ENCODE measurements at regions not wholly inside any gene's neighbourhood (a gene's known extent, or its start where the extent isn't known, plus 50 kb on each side); places are given as distances from the start of the nearest gene placed in this dataset.

GRCh38 chr13:73273745-73274144 lies 214.9 kb downstream of the KLF5 start:
- H3K79me2 ChIP-seq (ENCODE audit: insufficient read depth, low read depth): no peaks in the 10 kb centered on the region
- no peak for TF ChIP-seq CTCF (conservative IDR thresholded peaks at IDR 0.05; ENCODE audit: low read depth, low read length)
- H3K36me3 ChIP-seq (ENCODE audit: insufficient read depth): no peaks in the 10 kb centered on the region
- no peak overlapping the region for H3K4me2 ChIP-seq
- H3K4me1 ChIP-seq (ENCODE audit: low read depth, poor library complexity, severe bottlenecking): peaks cover 21% of the 10 kb centered on the region
- H3K4me3 ChIP-seq (IDR thresholded peaks at IDR 0.05; ENCODE audit: insufficient read depth, low read depth, low read length): no peak overlapping the region
- H3K27me3 ChIP-seq (ENCODE audit: insufficient read depth, low read depth): no peaks in the 10 kb centered on the region
- H3K9ac ChIP-seq: no peak overlapping the region
- H2AFZ ChIP-seq (ENCODE audit: low read depth): no peak overlapping the region
- H3K27ac ChIP-seq: no peak overlapping the region
- H4K20me1 ChIP-seq (ENCODE audit: insufficient read depth): no peaks in the 10 kb centered on the region

GRCh38 chr13:73273276-73273675 lies 214.5 kb downstream of the KLF5 start:
- no peaks in the 10 kb centered on the region for H3K79me2 ChIP-seq (ENCODE audit: insufficient read depth, low read depth)
- no peaks in the 10 kb centered on the region for H4K20me1 ChIP-seq (ENCODE audit: insufficient read depth)
- no peak for TF ChIP-seq CTCF (conservative IDR thresholded peaks at IDR 0.05; ENCODE audit: low read depth, low read length)
- H3K27ac ChIP-seq: no peak overlapping the region
- H3K9ac ChIP-seq: no peak overlapping the region
- no peaks in the 10 kb centered on the region for H3K36me3 ChIP-seq (ENCODE audit: insufficient read depth)
- no peak overlapping the region for H3K4me3 ChIP-seq (IDR thresholded peaks at IDR 0.05; ENCODE audit: insufficient read depth, low read depth, low read length)
- no peak overlapping the region for H2AFZ ChIP-seq (ENCODE audit: low read depth)
- H3K27me3 ChIP-seq (ENCODE audit: insufficient read depth, low read depth): no peaks in the 10 kb centered on the region
- no peak overlapping the region for H3K4me2 ChIP-seq
- H3K4me1 ChIP-seq (ENCODE audit: low read depth, poor library complexity, severe bottlenecking): peaks cover 21% of the 10 kb centered on the region

- H3K79me2 ChIP-seq (ENCODE audit: insufficient read depth, low read depth): no peaks in the 10 kb centered on the region
- H3K27ac ChIP-seq: no peak overlapping the region
Observed at GRCh38 chr13:73272831-73273230, 214.0 kb downstream of the KLF5 start.

GRCh38 chr13:73268306-73268705 lies 209.5 kb downstream of the KLF5 start:
- no peak for TF ChIP-seq CTCF (conservative IDR thresholded peaks at IDR 0.05; ENCODE audit: low read depth, low read length)
- Histone ChIP-seq H3K79me2 (ENCODE audit: insufficient read depth, low read depth) (no peaks in the 10 kb centered on the region), H3K4me2 (no peak overlapping the region), H4K20me1 (ENCODE audit: insufficient read depth) (no peaks in the 10 kb centered on the region), H3K27ac (no peak overlapping the region), H2AFZ (ENCODE audit: low read depth) (no peak overlapping the region), H3K36me3 (ENCODE audit: insufficient read depth) (no peaks in the 10 kb centered on the region), H3K27me3 (ENCODE audit: insufficient read depth, low read depth) (no peaks in the 10 kb centered on the region), H3K4me3 (IDR thresholded peaks at IDR 0.05; ENCODE audit: insufficient read depth, low read depth, low read length) (no peak overlapping the region), H3K4me1 (ENCODE audit: low read depth, poor library complexity, severe bottlenecking) (no peaks in the 10 kb centered on the region), H3K9ac (no peak overlapping the region)

More at GRCh38 chr13:73272831-73273230, 214.0 kb downstream of the KLF5 start:
- Histone ChIP-seq H3K4me1 (ENCODE audit: low read depth, poor library complexity, severe bottlenecking) (peaks cover 21% of the 10 kb centered on the region), H3K4me3 (IDR thresholded peaks at IDR 0.05; ENCODE audit: insufficient read depth, low read depth, low read length) (no peak overlapping the region), H4K20me1 (ENCODE audit: insufficient read depth) (no peaks in the 10 kb centered on the region), H3K27me3 (ENCODE audit: insufficient read depth, low read depth) (no peaks in the 10 kb centered on the region), H3K4me2 (no peak overlapping the region), H2AFZ (ENCODE audit: low read depth) (no peak overlapping the region), H3K36me3 (ENCODE audit: insufficient read depth) (no peaks in the 10 kb centered on the region), H3K9ac (no peak overlapping the region)
- no peak for TF ChIP-seq CTCF (conservative IDR thresholded peaks at IDR 0.05; ENCODE audit: low read depth, low read length)
